NCI-H1694 (cell line): ENCODE measurements at regions not wholly inside any gene's neighbourhood (a gene's known extent, or its start where the extent isn't known, plus 50 kb on each side); places are given as distances from the start of the nearest gene placed in this dataset.
"Not testable (repeated sequence)": the region's sequence is repeated elsewhere in the genome, so short reads cannot be mapped to it uniquely, and the experiment has no call there.

Source experiments
- DNase-seq: peaks from one replicate; lab custom pipeline; 2025; lab: John Stamatoyannopoulos, UW

GRCh38 chr4:92234393-92235176 is 69.2 kb upstream of the GRID2 start:
- DNase-seq = no peak

GRCh38 chr4:92235731-92236130 is 68.0 kb upstream of the GRID2 start:
- DNase-seq = no peak

- no peak for DNase-seq
Observed at GRCh38 chr4:92236877-92237276, 66.9 kb upstream of the GRID2 start.

- DNase-seq = no peak
Observed at GRCh38 chr4:92237559-92237958, 66.2 kb upstream of the GRID2 start.

GRCh38 chr4:92241094-92241493 is 62.7 kb upstream of the GRID2 start:
- no peak for DNase-seq

GRCh38 chr4:92246384-92246783 is 57.4 kb upstream of the GRID2 start:
- no peak for DNase-seq

GRCh38 chr4:92249541-92249940 is 54.2 kb upstream of the GRID2 start:
- no peak for DNase-seq

GRCh38 chr4:92251711-92252110 is 52.1 kb upstream of the GRID2 start:
- DNase-seq = no peak

- not testable (repeated sequence) for DNase-seq
Observed at GRCh38 chr4:92252358-92252757, 51.4 kb upstream of the GRID2 start.

- no peak for DNase-seq
Observed at GRCh38 chr4:92252846-92253245, 50.9 kb upstream of the GRID2 start.

GRCh38 chr4:92253550-92253949 is 50.2 kb upstream of the GRID2 start:
- DNase-seq = no peak
